ENCODE measurements at regions not wholly inside any gene's neighbourhood (a gene's known extent, or its start where the extent isn't known, plus 50 kb on each side); places are given as distances from the start of the nearest gene placed in this dataset.
"Not testable (repeated sequence)": the region's sequence is repeated elsewhere in the genome, so short reads cannot be mapped to it uniquely, and the experiment has no call there.

GRCh38 chr4:43505823-43506222 is 613.3 kb downstream of the GRXCR1 start:
- TF ChIP-seq CTCF (conservative IDR thresholded peaks at IDR 0.05; ENCODE audit: low read length); EZH2phosphoT487 (IDR thresholded peaks at IDR 0.05; ENCODE audit: borderline replicate concordance, low read depth, low read length): not testable (repeated sequence)
